ENCODE measurements at regions not wholly inside any gene's neighbourhood (a gene's known extent, or its start where the extent isn't known, plus 50 kb on each side); places are given as distances from the start of the nearest gene placed in this dataset.

- no peak for TF ChIP-seq CTCF (IDR thresholded peaks at IDR 0.05)
- no peak for TF ChIP-seq POLR2A (IDR thresholded peaks at IDR 0.05)
Observed at GRCh38 chr1:190663962-190664361, 186.3 kb upstream of the BRINP3 start.

Data from vagina (tissue), 2 donors.